ENCODE measurements at regions not wholly inside any gene's neighbourhood (a gene's known extent, or its start where the extent isn't known, plus 50 kb on each side); places are given as distances from the start of the nearest gene placed in this dataset.
A peak's percentile ranks its signal among the peaks of the same experiment; 100 is the strongest.

GRCh38 chr2:216761133-216761532 lies 65.8 kb upstream of the IGFBP5 start:
- Histone ChIP-seq H3K27me3 (ENCODE audit: low read depth) (no peaks in the 10 kb centered on the region), H3K4me1 (peaks cover 11% of the 10 kb centered on the region), H3K27ac (no peak overlapping the region), H3K36me3 (no peaks in the 10 kb centered on the region), H3K9me3 (no peaks in the 10 kb centered on the region), H3K4me3 (no peak overlapping the region)
- DNase-seq = no peak
- intact Hi-C loops (cut with DNase I) = no loop called here
- peak in 1 of 2 donors; percentile 42 for ATAC-seq
- no peak for TF ChIP-seq CTCF (IDR thresholded peaks at IDR 0.05)

DNA sequence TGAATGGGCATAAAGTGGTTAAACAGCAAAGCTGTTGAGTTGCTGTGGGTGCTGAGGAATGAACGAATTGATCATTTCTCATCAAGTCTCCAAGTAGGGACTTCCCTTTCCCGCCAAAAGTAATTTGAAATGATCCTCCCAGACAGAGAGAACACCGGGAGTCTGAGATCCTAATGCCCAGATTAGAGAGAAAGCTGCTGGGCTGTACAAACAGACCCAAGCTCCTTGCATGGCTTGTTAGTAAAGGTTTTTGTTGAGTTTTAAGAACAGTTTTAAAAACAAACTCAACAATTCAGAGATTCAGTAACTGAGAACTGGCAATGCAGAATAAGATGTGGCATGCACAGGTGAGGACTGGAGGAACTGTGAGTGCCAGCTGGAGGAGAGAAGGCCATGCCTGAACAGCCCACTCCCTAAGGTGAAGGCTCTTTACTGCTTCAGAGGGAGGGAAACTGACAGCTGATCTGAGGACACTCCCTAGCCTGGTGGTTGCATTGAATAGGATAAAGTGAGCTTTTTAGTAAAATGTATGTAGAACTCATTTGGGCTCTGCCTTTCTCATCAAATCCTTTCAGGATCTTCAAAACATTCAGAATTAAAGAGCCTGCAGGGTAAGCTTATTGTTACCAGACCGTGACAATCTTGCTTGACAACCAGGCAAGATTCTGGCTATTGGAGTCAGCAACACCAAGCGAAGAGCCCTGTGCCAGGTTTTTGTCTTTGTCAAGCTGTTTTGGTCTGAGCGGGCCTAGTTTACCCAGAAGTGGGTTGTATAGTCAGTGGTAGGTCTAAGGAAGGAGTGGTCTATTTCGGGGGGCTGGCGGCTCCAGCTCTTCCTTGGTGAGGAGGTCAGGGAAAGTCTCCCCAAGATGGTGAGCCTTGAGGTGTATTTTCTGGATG lies 63.2 kb upstream of the IGFBP5 start:
- no peaks in the 10 kb centered on the region for H3K9me3 ChIP-seq
- no peak overlapping the region for H3K4me3 ChIP-seq
- no peak for ATAC-seq
- intact Hi-C loops (cut with DNase I) = no loop called here
- no peak overlapping the region for H3K27ac ChIP-seq
- DNase-seq = no peak
- peaks cover 12% of the 10 kb centered on the region for H3K4me1 ChIP-seq
- no peak for TF ChIP-seq CTCF (IDR thresholded peaks at IDR 0.05)
- H3K27me3 ChIP-seq (ENCODE audit: low read depth) = no peaks in the 10 kb centered on the region
- H3K36me3 ChIP-seq = no peaks in the 10 kb centered on the region

- Histone ChIP-seq H3K4me1 (peaks cover 22% of the 10 kb centered on the region), H3K27ac (no peak overlapping the region), H3K4me3 (no peak overlapping the region), H3K9me3 (no peaks in the 10 kb centered on the region), H3K36me3 (no peaks in the 10 kb centered on the region), H3K27me3 (ENCODE audit: low read depth) (no peaks in the 10 kb centered on the region)
- ATAC-seq (no peak), DNase-seq (no peak)
- no peak for TF ChIP-seq CTCF (IDR thresholded peaks at IDR 0.05)
- intact Hi-C loops (cut with DNase I) = no loop called here
Observed at GRCh38 chr2:216757532-216757931, 62.2 kb upstream of the IGFBP5 start.

- H3K27me3 ChIP-seq (ENCODE audit: low read depth) = no peaks in the 10 kb centered on the region
- no peaks in the 10 kb centered on the region for H3K9me3 ChIP-seq
- H3K4me1 ChIP-seq = peaks cover 23% of the 10 kb centered on the region
- no peak overlapping the region for H3K27ac ChIP-seq
- intact Hi-C loops (cut with DNase I) = no loop called here
- H3K4me3 ChIP-seq = no peak overlapping the region
- TF ChIP-seq CTCF (IDR thresholded peaks at IDR 0.05) = no peak
- ATAC-seq = no peak
- no peaks in the 10 kb centered on the region for H3K36me3 ChIP-seq
- no peak for DNase-seq
Observed at GRCh38 chr2:216756435-216756834, 61.1 kb upstream of the IGFBP5 start.

- Histone ChIP-seq H3K27ac (no peak overlapping the region), H3K27me3 (ENCODE audit: low read depth) (no peaks in the 10 kb centered on the region), H3K9me3 (no peaks in the 10 kb centered on the region), H3K36me3 (no peaks in the 10 kb centered on the region), H3K4me1 (peaks cover 12% of the 10 kb centered on the region), H3K4me3 (no peak overlapping the region)
- DNase-seq = no peak
- TF ChIP-seq CTCF (IDR thresholded peaks at IDR 0.05) = no peak
- intact Hi-C loops (cut with DNase I) = no loop called here
- ATAC-seq = no peak
Observed at GRCh38 chr2:216754812-216755211, 59.5 kb upstream of the IGFBP5 start.
